Fibroblast of lung (primary cell): ENCODE measurements at regions not wholly inside any gene's neighbourhood (a gene's known extent, or its start where the extent isn't known, plus 50 kb on each side); places are given as distances from the start of the nearest gene placed in this dataset.

Experiments used
- CTCF ChIP-seq, 2 donors: IDR thresholded peaks in 1 of 2; conservative IDR thresholded peaks in 1 of 2; 1 replicate in 1 of 2; 2 replicates in 1 of 2; pipeline ENCODE4 v1.5.1; 2011 to 2012; ENCODE audit warnings: low read length in 2 of 2, control low read depth in 1 of 2, inconsistent platforms in 1 of 2, low read depth in 1 of 2, mild to moderate bottlenecking in 1 of 2
- EZH2 ChIP-seq: IDR thresholded peaks from 2 replicates; pipeline ENCODE4 v1.5.1; 2012; ENCODE audit warnings: low read length, control low read depth, mild to moderate bottlenecking; ENCODE audit errors: missing control alignments

- TF ChIP-seq CTCF (conservative IDR thresholded peaks at IDR 0.05 in 1 of 2, IDR thresholded peaks at IDR 0.05 in 1 of 2; ENCODE audit: low read depth in 1 of 2, low read length in 2 of 2) (no peak), EZH2 (no peak)
Observed at GRCh38 chr18:22080035-22080434, 89.4 kb upstream of the GATA6 start.
